Neural cell (in vitro differentiated cells): ENCODE measurements at regions not wholly inside any gene's neighbourhood (a gene's known extent, or its start where the extent isn't known, plus 50 kb on each side); places are given as distances from the start of the nearest gene placed in this dataset.

ENCODE experiments used
- POLR2AphosphoS5 ChIP-seq: IDR thresholded peaks from 2 replicates; pipeline ENCODE4 v1.6.1; 2012
- TF ChIP-seq, protein P1 (sequence below): fragments of 450-650 bp; IDR thresholded peaks from 2 replicates; pipeline ENCODE4 v1.5.1; 2014; ENCODE audit warnings: antibody characterized with exemption, mild to moderate bottlenecking, moderate library complexity; ENCODE audit not compliant: poor library complexity, severe bottlenecking
- TF ChIP-seq, protein P2 (sequence below): IDR thresholded peaks from 2 replicates; pipeline ENCODE4 v1.6.1; 2012; ENCODE audit warnings: borderline replicate concordance

DNA sequence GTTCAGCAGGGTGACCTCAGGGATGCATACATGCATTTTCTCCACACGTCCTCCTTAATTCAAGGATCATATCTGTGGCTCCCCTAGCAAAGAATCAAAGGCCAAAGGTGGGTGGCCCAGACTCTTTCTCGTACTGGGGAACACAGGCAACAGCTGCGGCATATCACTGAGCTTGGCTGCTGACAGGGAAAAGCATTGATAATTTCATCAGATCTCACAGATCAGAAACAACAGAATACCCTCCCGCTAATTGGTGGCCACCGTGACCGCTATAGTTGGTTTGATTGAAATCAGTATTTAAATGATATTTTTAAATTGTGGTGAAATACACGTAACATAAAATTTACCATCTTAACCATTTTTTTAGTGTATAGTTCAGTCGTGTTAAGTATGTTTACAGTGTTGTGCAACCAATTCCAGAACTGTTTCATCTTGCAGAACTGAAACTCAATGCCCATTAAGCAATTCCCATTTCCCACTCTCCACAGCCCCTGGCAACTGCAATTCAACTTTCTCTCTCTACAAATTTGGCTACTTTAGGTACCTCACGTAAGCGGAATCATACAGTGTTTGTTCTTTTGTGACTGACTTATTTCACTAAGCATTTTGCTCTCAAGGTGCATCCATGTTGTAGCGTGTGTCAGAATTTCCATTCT lies 74.7 kb upstream of the TMEM170B start:
- TF ChIP-seq, protein P1, sequence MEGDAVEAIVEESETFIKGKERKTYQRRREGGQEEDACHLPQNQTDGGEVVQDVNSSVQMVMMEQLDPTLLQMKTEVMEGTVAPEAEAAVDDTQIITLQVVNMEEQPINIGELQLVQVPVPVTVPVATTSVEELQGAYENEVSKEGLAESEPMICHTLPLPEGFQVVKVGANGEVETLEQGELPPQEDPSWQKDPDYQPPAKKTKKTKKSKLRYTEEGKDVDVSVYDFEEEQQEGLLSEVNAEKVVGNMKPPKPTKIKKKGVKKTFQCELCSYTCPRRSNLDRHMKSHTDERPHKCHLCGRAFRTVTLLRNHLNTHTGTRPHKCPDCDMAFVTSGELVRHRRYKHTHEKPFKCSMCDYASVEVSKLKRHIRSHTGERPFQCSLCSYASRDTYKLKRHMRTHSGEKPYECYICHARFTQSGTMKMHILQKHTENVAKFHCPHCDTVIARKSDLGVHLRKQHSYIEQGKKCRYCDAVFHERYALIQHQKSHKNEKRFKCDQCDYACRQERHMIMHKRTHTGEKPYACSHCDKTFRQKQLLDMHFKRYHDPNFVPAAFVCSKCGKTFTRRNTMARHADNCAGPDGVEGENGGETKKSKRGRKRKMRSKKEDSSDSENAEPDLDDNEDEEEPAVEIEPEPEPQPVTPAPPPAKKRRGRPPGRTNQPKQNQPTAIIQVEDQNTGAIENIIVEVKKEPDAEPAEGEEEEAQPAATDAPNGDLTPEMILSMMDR = no peak
- TF ChIP-seq, protein P2, sequence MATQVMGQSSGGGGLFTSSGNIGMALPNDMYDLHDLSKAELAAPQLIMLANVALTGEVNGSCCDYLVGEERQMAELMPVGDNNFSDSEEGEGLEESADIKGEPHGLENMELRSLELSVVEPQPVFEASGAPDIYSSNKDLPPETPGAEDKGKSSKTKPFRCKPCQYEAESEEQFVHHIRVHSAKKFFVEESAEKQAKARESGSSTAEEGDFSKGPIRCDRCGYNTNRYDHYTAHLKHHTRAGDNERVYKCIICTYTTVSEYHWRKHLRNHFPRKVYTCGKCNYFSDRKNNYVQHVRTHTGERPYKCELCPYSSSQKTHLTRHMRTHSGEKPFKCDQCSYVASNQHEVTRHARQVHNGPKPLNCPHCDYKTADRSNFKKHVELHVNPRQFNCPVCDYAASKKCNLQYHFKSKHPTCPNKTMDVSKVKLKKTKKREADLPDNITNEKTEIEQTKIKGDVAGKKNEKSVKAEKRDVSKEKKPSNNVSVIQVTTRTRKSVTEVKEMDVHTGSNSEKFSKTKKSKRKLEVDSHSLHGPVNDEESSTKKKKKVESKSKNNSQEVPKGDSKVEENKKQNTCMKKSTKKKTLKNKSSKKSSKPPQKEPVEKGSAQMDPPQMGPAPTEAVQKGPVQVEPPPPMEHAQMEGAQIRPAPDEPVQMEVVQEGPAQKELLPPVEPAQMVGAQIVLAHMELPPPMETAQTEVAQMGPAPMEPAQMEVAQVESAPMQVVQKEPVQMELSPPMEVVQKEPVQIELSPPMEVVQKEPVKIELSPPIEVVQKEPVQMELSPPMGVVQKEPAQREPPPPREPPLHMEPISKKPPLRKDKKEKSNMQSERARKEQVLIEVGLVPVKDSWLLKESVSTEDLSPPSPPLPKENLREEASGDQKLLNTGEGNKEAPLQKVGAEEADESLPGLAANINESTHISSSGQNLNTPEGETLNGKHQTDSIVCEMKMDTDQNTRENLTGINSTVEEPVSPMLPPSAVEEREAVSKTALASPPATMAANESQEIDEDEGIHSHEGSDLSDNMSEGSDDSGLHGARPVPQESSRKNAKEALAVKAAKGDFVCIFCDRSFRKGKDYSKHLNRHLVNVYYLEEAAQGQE = no peak
- TF ChIP-seq POLR2AphosphoS5 = no peak
